NCI-H2029 (cell line): ENCODE measurements at regions not wholly inside any gene's neighbourhood (a gene's known extent, or its start where the extent isn't known, plus 50 kb on each side); places are given as distances from the start of the nearest gene placed in this dataset.
"Not testable (repeated sequence)": the region's sequence is repeated elsewhere in the genome, so short reads cannot be mapped to it uniquely, and the experiment has no call there.

Source experiments
- DNase-seq: peaks from one replicate; lab custom pipeline; 2025; lab: John Stamatoyannopoulos, UW

GRCh38 chr10:35986756-35987502 is 344.8 kb upstream of the FZD8 start:
- DNase-seq = no peak

- no peak for DNase-seq
These were observed 337.0 kb upstream of the FZD8 start for GRCh38 chr10:35979116-35979515.

- DNase-seq = not testable (repeated sequence)
These were observed 332.0 kb upstream of the FZD8 start for GRCh38 chr10:35973912-35974591.

- DNase-seq = no peak
These were observed 330.2 kb upstream of the FZD8 start for GRCh38 chr10:35972275-35972674.

GRCh38 chr10:35971397-35971796 is 329.3 kb upstream of the FZD8 start:
- no peak for DNase-seq

GRCh38 chr10:35963685-35964084 is 321.6 kb upstream of the FZD8 start:
- no peak for DNase-seq

- no peak for DNase-seq
These were observed 319.4 kb upstream of the FZD8 start for GRCh38 chr10:35961501-35961900.

- DNase-seq = no peak
These were observed 317.2 kb upstream of the FZD8 start for GRCh38 chr10:35959252-35959651.

GRCh38 chr10:35958609-35959008 is 316.5 kb upstream of the FZD8 start:
- DNase-seq = not testable (repeated sequence)

GRCh38 chr10:35950701-35951100 is 308.6 kb upstream of the FZD8 start:
- DNase-seq = no peak

GRCh38 chr10:35950226-35950625 is 308.1 kb upstream of the FZD8 start:
- no peak for DNase-seq

- DNase-seq = no peak
These were observed 307.7 kb upstream of the FZD8 start for GRCh38 chr10:35949811-35950211.

- no peak for DNase-seq
These were observed 304.5 kb upstream of the FZD8 start for GRCh38 chr10:35946556-35946955.

GRCh38 chr10:35942057-35942456 is 300.0 kb upstream of the FZD8 start:
- DNase-seq = no peak

- DNase-seq = no peak
These were observed 298.3 kb upstream of the FZD8 start for GRCh38 chr10:35940141-35941041.

- no peak for DNase-seq
These were observed 296.1 kb upstream of the FZD8 start for GRCh38 chr10:35938160-35938559.

- DNase-seq = no peak
These were observed 295.4 kb upstream of the FZD8 start for GRCh38 chr10:35937546-35937945.

- no peak for DNase-seq
These were observed 292.5 kb upstream of the FZD8 start for GRCh38 chr10:35934642-35934995.

- no peak for DNase-seq
These were observed 292.0 kb upstream of the FZD8 start for GRCh38 chr10:35933940-35934641.

- no peak for DNase-seq
These were observed 291.4 kb upstream of the FZD8 start for GRCh38 chr10:35933491-35933890.

GRCh38 chr10:35929962-35930361 is 287.9 kb upstream of the FZD8 start:
- not testable (repeated sequence) for DNase-seq

- no peak for DNase-seq
These were observed 286.7 kb upstream of the FZD8 start for GRCh38 chr10:35928748-35929147.
